K562 (cell line): ENCODE measurements at regions not wholly inside any gene's neighbourhood (a gene's known extent, or its start where the extent isn't known, plus 50 kb on each side); places are given as distances from the start of the nearest gene placed in this dataset.

Experiments
- ATAC-seq: fragments of 200-7000 bp; cut with Tn5 transposase; 3 replicates; pipeline ENCODE4 v1.9.1; 2020; ENCODE audit warnings: moderate library complexity
- BruUV-seq: library from RNA; stranded (reverse); fragments of 400-500 nt; replicated peaks from 2 replicates; lab custom pipeline; 2021; lab: Mats Ljungman, UMichigan
- CTCF ChIA-PET: fragments of 300-600 bp; formaldehyde crosslinking; extraction: SDS; loops from one replicate; lab custom pipeline; 2021; ENCODE audit warnings: low intra/inter-chr PET ratio; lab: Yijun Ruan, JAX
- POLR2A ChIA-PET: fragments of 300-600, 350-650 bp; sonication (Branson Sonifier 250); formaldehyde crosslinking; extraction: SDS; loops from one replicate; lab custom pipeline; 2021; ENCODE audit warnings: antibody characterized with exemption, inconsistent platforms; lab: Yijun Ruan, JAX
- DNase-seq, 4 experiments: peaks; one replicate each; pipeline versions ENCODE4 v3.0.0 to v3.0.0-alpha.2; 2011 to 2018; ENCODE audit warnings: low spot score in 3 of 4, mixed read lengths in 3 of 4; ENCODE audit errors: extremely low read depth in 1 of 4
- FAIRE-seq: peaks from 2 replicates; lab custom pipeline; 2011; peaks lifted over from hg19 to GRCh38; lab: Jason Lieb, UNC
- H2AFZ ChIP-seq: 2 replicates; pipeline ENCODE4 v1.6.0; 2011; ENCODE audit warnings: low read depth, low read length, control low read depth, inconsistent platforms
- H3K27ac ChIP-seq: fragments of 200-600 bp; 3 replicates; pipeline ENCODE4 v1.8.0; 2011; ENCODE audit warnings: low read depth, mild to moderate bottlenecking, control low read depth, inconsistent platforms, low read length, moderate library complexity, mixed read lengths; ENCODE audit errors: extremely low read depth
- H3K27me3 ChIP-seq, 2 experiments: fragments of 300-600 bp in 1 of 2; 2 replicates in 1 of 2; 3 replicates in 1 of 2; pipeline versions ENCODE4 v1.6.0 to v1.8.0; 2011; ENCODE audit warnings: inconsistent platforms in 2 of 2, low read length in 2 of 2, mild to moderate bottlenecking in 1 of 2, mixed read lengths in 1 of 2, moderate library complexity in 1 of 2; ENCODE audit not compliant: control insufficient read depth in 2 of 2, insufficient read depth in 2 of 2
- H3K36me3 ChIP-seq: fragments of 300-600 bp; 3 replicates; pipeline ENCODE4 v1.8.0; 2011; ENCODE audit warnings: mild to moderate bottlenecking, low read length, inconsistent platforms; ENCODE audit not compliant: control insufficient read depth, insufficient read depth
- H3K4me1 ChIP-seq, 2 experiments: fragments of 200-600 bp in 1 of 2; replicated peaks in 1 of 2; 2 replicates in 1 of 2; 3 replicates in 1 of 2; pipeline versions ENCODE4 v1.5.1 to v1.8.0; 2011; ENCODE audit warnings: inconsistent platforms in 2 of 2, low read length in 2 of 2, mild to moderate bottlenecking in 1 of 2, mixed read lengths in 1 of 2, moderate library complexity in 1 of 2; ENCODE audit not compliant: control insufficient read depth in 2 of 2, insufficient read depth in 2 of 2
- H3K4me2 ChIP-seq: 2 replicates; pipeline ENCODE4 v1.6.1; 2011; ENCODE audit warnings: low read length, control low read depth, inconsistent platforms, mixed read lengths; ENCODE audit not compliant: insufficient read depth
- H3K4me3 ChIP-seq: fragments of 200-600 bp; sonication (generic), shearing (Covaris generic); 2 replicates; pipeline ENCODE4 v1.5.1; 2016; ENCODE audit warnings: control low read depth, inconsistent platforms
- H3K79me2 ChIP-seq: fragments of 200-600 bp; 3 replicates; pipeline ENCODE4 v1.8.0; 2011; ENCODE audit warnings: low read length, inconsistent platforms; ENCODE audit not compliant: control insufficient read depth, insufficient read depth
- H3K9ac ChIP-seq, 2 experiments: 2 replicates each; pipeline versions ENCODE4 v1.6.0 to v1.6.1; 2011; ENCODE audit warnings: low read depth in 2 of 2, low read length in 2 of 2, control low read depth in 1 of 2, inconsistent platforms in 1 of 2, mild to moderate bottlenecking in 1 of 2, mixed read lengths in 1 of 2; ENCODE audit not compliant: insufficient read depth in 1 of 2
- H3K9me1 ChIP-seq: one replicate; pipeline ENCODE4 v1.6.0; 2011; ENCODE audit warnings: inconsistent platforms, mild to moderate bottlenecking, low read length, moderate library complexity; ENCODE audit not compliant: control insufficient read depth, insufficient read depth
- H3K9me3 ChIP-seq: replicated peaks from 2 replicates; pipeline ENCODE4 v1.5.1; 2011; ENCODE audit warnings: low read depth, low read length, inconsistent platforms; ENCODE audit not compliant: control insufficient read depth, insufficient read depth
- H4K20me1 ChIP-seq: replicated peaks from 2 replicates; pipeline ENCODE4 v1.6.1; 2011; ENCODE audit warnings: low read length, inconsistent platforms, mixed read lengths; ENCODE audit not compliant: control insufficient read depth, insufficient read depth
- CUX1 ChIP-seq: fragments of 200-800 bp; sonication (Bioruptor generic); IDR thresholded peaks from 2 replicates; pipeline ENCODE4 v1.6.1; 2016; ENCODE audit warnings: missing genetic modification characterization, missing compliant biosample characterization
- DEAF1 ChIP-seq: fragments of 450-650 bp; formaldehyde crosslinking; IDR thresholded peaks from 2 replicates; pipeline ENCODE4 v1.4.0; 2020; ENCODE audit warnings: mild to moderate bottlenecking, moderate library complexity
- HDAC1 ChIP-seq, 2 experiments: fragments of 450-650 bp; IDR thresholded peaks; 2 replicates each; pipeline ENCODE4 v1.6.1; 2016 to 2017; ENCODE audit warnings: inconsistent platforms in 1 of 2, mild to moderate bottlenecking in 1 of 2, moderate library complexity in 1 of 2
- HMGXB4 ChIP-seq: sonication (generic); formaldehyde crosslinking; IDR thresholded peaks from 2 replicates; pipeline ENCODE4 v1.8.1; 2023; ENCODE audit warnings: mild to moderate bottlenecking, missing genetic modification reagents
- MECOM ChIP-seq: fragments of 250-450 bp; sonication (Bioruptor Pico); IDR thresholded peaks from 2 replicates; pipeline ENCODE4 v1.8.0; 2022; ENCODE audit warnings: inconsistent platforms
- MTA3 ChIP-seq: fragments of 450-650 bp; formaldehyde crosslinking; IDR thresholded peaks from 2 replicates; pipeline ENCODE4 v1.6.1; 2017; ENCODE audit warnings: mild to moderate bottlenecking, borderline replicate concordance
- NCOA6 ChIP-seq: fragments of 450-650 bp; IDR thresholded peaks from 2 replicates; pipeline ENCODE4 v1.6.1; 2017; ENCODE audit warnings: mild to moderate bottlenecking
- NRF1 ChIP-seq, 2 experiments: fragments of 450-650 bp; IDR thresholded peaks in 1 of 2; conservative IDR thresholded peaks in 1 of 2; 2 replicates each; pipeline ENCODE4 v1.6.1; 2014; ENCODE audit warnings: mild to moderate bottlenecking in 2 of 2
- POLR2A ChIP-seq: fragments of 450-650 bp; conservative IDR thresholded peaks from 2 replicates; pipeline ENCODE4 v1.6.1; 2016
- SRSF3 ChIP-seq: fragments of 200-400 bp; formaldehyde crosslinking; IDR thresholded peaks from 2 replicates; pipeline ENCODE4 v1.6.1; 2016; ENCODE audit warnings: mild to moderate bottlenecking, low read length, moderate library complexity; ENCODE audit not compliant: insufficient read depth
- TFE3 ChIP-seq: fragments of 450-650 bp; formaldehyde crosslinking; IDR thresholded peaks from 2 replicates; pipeline ENCODE4 v1.4.0; 2020; ENCODE audit warnings: mild to moderate bottlenecking, mixed read lengths
- ZBTB17 ChIP-seq: fragments of 450-650 bp; formaldehyde crosslinking; IDR thresholded peaks from 2 replicates; pipeline ENCODE4 v1.4.0; 2020; ENCODE audit warnings: mild to moderate bottlenecking
- ZNF644 ChIP-seq: fragments of 200-800 bp; sonication (Bioruptor generic); IDR thresholded peaks from 2 replicates; pipeline ENCODE4 v1.6.1; 2016; ENCODE audit warnings: low read depth, missing genetic modification characterization, missing compliant biosample characterization
- ZNF668 ChIP-seq: fragments of 250-450 bp; sonication (Bioruptor Pico); IDR thresholded peaks from 2 replicates; pipeline ENCODE4 v1.8.0; 2022; ENCODE audit warnings: mild to moderate bottlenecking, inconsistent platforms
- ZNF77 ChIP-seq: fragments of 250-450 bp; sonication (Bioruptor Pico); IDR thresholded peaks from 2 replicates; pipeline ENCODE4 v1.5.0; 2020
- WGBS: fragments of 100-300 bp; shearing (Covaris generic); methylation state at CpG from one replicate; pipeline ENCODE4 v1.1.6; 2016; ENCODE audit warnings: low coverage, mixed read lengths; ENCODE audit not compliant: insufficient coverage; ENCODE audit errors: missing lambda C conversion rate; 5-methylcytosine and 5-hydroxymethylcytosine counted together
- in situ Hi-C: fragments of 300-500 bp; cut with MboI; formaldehyde crosslinking; loops from 4 replicates; pipeline ENCODE4 v1.15.0; 2018; ENCODE audit warnings: inconsistent platforms, mixed read lengths
- intact Hi-C: fragments of 100-400 bp; cut with micrococcal nuclease; formaldehyde crosslinking; loops from 2 replicates; pipeline ENCODE4 v1.14.2; 2022

GRCh38 chr13:84439108-84439507, 556.8 kb upstream of the SLITRK1 start:
- H3K36me3 ChIP-seq, result no peaks in the 10 kb centered on the region
- ATAC-seq (no peak), FAIRE-seq (no peak), DNase-seq (no peak)
- WGBS, result 0% methylated on average over 1 of the region's 1 CpG
- in situ Hi-C loops (no loop called here), intact Hi-C loops (no loop called here)
- no peaks in the 10 kb centered on the region for H3K9me1 ChIP-seq
- H2AFZ ChIP-seq, result no peak overlapping the region
- H4K20me1 ChIP-seq, result no peaks in the 10 kb centered on the region
- H3K79me2 ChIP-seq, result no peaks in the 10 kb centered on the region
- no peak overlapping the region for H3K4me3 ChIP-seq
- no peaks in the 10 kb centered on the region for H3K27me3 ChIP-seq
- POLR2A ChIA-PET, result no interaction called here
- H3K9ac ChIP-seq, result no peak overlapping the region
- no peak overlapping the region for H3K4me2 ChIP-seq
- H3K4me1 ChIP-seq, result no peaks in the 10 kb centered on the region
- CTCF ChIA-PET, result no interaction called here
- no peak overlapping the region for H3K27ac ChIP-seq
- no peaks in the 10 kb centered on the region for H3K9me3 ChIP-seq
- BruUV-seq, result no TSS peak
- no peak for TF ChIP-seq DEAF1 (CRISPR knock-in tag)
- TF ChIP-seq ZNF77 (CRISPR knock-in tag), result no peak
- TF ChIP-seq MTA3, result no peak
- TF ChIP-seq HMGXB4, result no peak
- TF ChIP-seq ZBTB17 (CRISPR knock-in tag), result no peak
- no peak for TF ChIP-seq NRF1 (conservative IDR thresholded peaks at IDR 0.05 in 1 of 2, IDR thresholded peaks at IDR 0.05 in 1 of 2)
- TF ChIP-seq ZNF668 (CRISPR knock-in tag), result no peak
- TF ChIP-seq POLR2A, result no peak
- TF ChIP-seq CUX1 (CRISPR knock-in tag), result no peak
- no peak for TF ChIP-seq ZNF644 (tag)
- no peak for TF ChIP-seq MECOM
- TF ChIP-seq HDAC1 (IDR thresholded peaks at IDR 0.05), result no peak
- TF ChIP-seq NCOA6, result no peak
- no peak for TF ChIP-seq SRSF3
- TF ChIP-seq TFE3 (CRISPR knock-in tag), result no peak
